Activated CD4-positive, alpha-beta T cell treated with anti-CD3 and anti-CD28 coated beads, Interleukin-2, amount 10 ng/mL, durations not matched to agents 24 days and 14 days (primary cell): ENCODE measurements at regions not wholly inside any gene's neighbourhood (a gene's known extent, or its start where the extent isn't known, plus 50 kb on each side); places are given as distances from the start of the nearest gene placed in this dataset.

ENCODE experiments used
- DNase-seq: peaks from one replicate; pipeline ENCODE4 v3.0.0; 2022
- H3K27ac Mint-ChIP-seq: one replicate; pipeline ENCODE4 v1.8.0; 2022; ENCODE audit warnings: mild to moderate bottlenecking, mixed read lengths
- H3K27me3 Mint-ChIP-seq: one replicate; pipeline ENCODE4 v1.8.0; 2022; ENCODE audit warnings: mixed read lengths
- H3K36me3 Mint-ChIP-seq: one replicate; pipeline ENCODE4 v1.8.0; 2022; ENCODE audit warnings: low read depth, mild to moderate bottlenecking, mixed read lengths
- H3K4me1 Mint-ChIP-seq: one replicate; pipeline ENCODE4 v1.8.0; 2021; ENCODE audit warnings: mixed read lengths
- H3K4me3 Mint-ChIP-seq: one replicate; pipeline ENCODE4 v1.8.0; 2022; ENCODE audit warnings: mild to moderate bottlenecking, moderate library complexity, mixed read lengths
- H3K9me3 Mint-ChIP-seq: one replicate; pipeline ENCODE4 v1.8.0; 2021; ENCODE audit warnings: mixed read lengths
- intact Hi-C: fragments of 100-400 bp; cut with micrococcal nuclease; formaldehyde crosslinking; loops from one replicate; pipeline ENCODE4 v1.15.1; 2023

DNA sequence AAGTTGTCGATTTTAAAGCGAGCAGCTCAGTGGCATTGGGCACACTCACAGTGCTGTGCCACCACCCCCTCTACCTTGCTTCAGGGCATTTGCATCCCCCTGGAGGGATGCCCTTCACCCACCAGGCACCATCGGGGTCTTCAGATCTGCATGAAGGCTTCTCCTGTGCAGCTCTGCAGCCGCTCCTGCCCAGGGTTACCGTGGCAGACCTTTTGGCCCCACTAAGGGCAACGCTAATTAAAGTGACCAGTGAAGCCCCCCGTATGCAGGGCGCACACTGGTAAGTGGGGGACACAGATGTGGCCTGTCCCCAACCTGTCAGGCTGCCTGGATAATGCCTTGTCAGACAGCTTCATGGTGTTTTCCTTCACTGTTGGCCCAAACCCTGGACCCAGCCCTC lies 1117.7 kb downstream of the BRD1 start:
- intact Hi-C loops: no loop called here
- Mint-ChIP-seq H3K9me3 (no peaks in the 10 kb centered on the region), H3K36me3 (no peaks in the 10 kb centered on the region), H3K27me3 (no peaks in the 10 kb centered on the region), H3K4me3 (no peak overlapping the region), H3K27ac (no peak overlapping the region), H3K4me1 (no peaks in the 10 kb centered on the region)
- no peak for DNase-seq

- H3K27ac Mint-ChIP-seq: no peak overlapping the region
- H3K36me3 Mint-ChIP-seq: no peaks in the 10 kb centered on the region
- H3K9me3 Mint-ChIP-seq: no peaks in the 10 kb centered on the region
- DNase-seq: no peak
- H3K4me1 Mint-ChIP-seq: no peaks in the 10 kb centered on the region
- intact Hi-C loops: no loop called here
- H3K4me3 Mint-ChIP-seq: no peak overlapping the region
- H3K27me3 Mint-ChIP-seq: no peaks in the 10 kb centered on the region
Measured at GRCh38 chr22:48709453-48709852, 1118.2 kb downstream of the BRD1 start.

DNA sequence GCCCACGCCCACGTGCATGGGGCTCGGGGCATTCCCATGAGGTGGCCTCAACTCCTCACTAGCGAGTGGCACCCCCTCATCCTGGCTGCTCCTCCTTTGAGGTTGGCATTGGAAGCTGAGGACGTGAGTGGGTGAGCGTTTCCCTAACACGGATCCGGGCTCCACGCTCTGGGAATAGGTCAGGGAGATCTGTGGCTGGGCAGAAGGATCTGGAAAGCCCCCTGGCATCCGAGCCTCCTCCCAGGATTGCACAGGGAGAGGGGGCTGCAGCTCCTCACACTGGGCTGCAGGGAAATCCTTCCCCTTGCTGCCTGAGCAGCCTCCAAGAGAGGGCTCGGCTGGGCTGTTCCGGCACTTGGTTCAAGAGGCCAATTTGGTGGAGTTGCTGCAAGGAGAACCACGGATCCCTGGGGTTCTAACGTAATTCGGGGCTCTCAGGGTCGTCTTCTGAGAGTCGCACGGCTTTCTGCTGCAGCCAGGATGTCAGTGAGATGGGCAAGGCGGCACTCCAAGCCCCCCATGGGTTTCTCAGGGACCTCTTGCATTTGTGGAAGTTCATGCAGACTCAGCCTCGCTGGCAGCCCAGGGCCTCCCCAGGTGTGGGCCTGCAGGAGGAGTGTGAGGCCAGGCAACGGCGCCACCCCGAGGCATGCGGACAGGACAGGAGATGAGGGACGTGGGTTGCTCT lies 1119.0 kb downstream of the BRD1 start:
- no peak overlapping the region for H3K4me3 Mint-ChIP-seq
- H3K4me1 Mint-ChIP-seq: no peaks in the 10 kb centered on the region
- no peaks in the 10 kb centered on the region for H3K36me3 Mint-ChIP-seq
- no peaks in the 10 kb centered on the region for H3K27me3 Mint-ChIP-seq
- H3K9me3 Mint-ChIP-seq: no peaks in the 10 kb centered on the region
- DNase-seq: no peak
- H3K27ac Mint-ChIP-seq: no peak overlapping the region
- intact Hi-C loops: no loop called here

- no peak for DNase-seq
- no peaks in the 10 kb centered on the region for H3K9me3 Mint-ChIP-seq
- H3K27me3 Mint-ChIP-seq: no peaks in the 10 kb centered on the region
- no peaks in the 10 kb centered on the region for H3K4me1 Mint-ChIP-seq
- no peaks in the 10 kb centered on the region for H3K36me3 Mint-ChIP-seq
- H3K27ac Mint-ChIP-seq: no peak overlapping the region
- intact Hi-C loops: no loop called here
- H3K4me3 Mint-ChIP-seq: no peak overlapping the region
Measured at GRCh38 chr22:48707763-48708557, 1119.7 kb downstream of the BRD1 start.

- no peak for DNase-seq
- no peaks in the 10 kb centered on the region for H3K4me1 Mint-ChIP-seq
- no peaks in the 10 kb centered on the region for H3K9me3 Mint-ChIP-seq
- no peaks in the 10 kb centered on the region for H3K36me3 Mint-ChIP-seq
- H3K27me3 Mint-ChIP-seq: no peaks in the 10 kb centered on the region
- intact Hi-C loops: no loop called here
- no peak overlapping the region for H3K27ac Mint-ChIP-seq
- H3K4me3 Mint-ChIP-seq: no peak overlapping the region
Measured at GRCh38 chr22:48706934-48707762, 1120.5 kb downstream of the BRD1 start.

DNA sequence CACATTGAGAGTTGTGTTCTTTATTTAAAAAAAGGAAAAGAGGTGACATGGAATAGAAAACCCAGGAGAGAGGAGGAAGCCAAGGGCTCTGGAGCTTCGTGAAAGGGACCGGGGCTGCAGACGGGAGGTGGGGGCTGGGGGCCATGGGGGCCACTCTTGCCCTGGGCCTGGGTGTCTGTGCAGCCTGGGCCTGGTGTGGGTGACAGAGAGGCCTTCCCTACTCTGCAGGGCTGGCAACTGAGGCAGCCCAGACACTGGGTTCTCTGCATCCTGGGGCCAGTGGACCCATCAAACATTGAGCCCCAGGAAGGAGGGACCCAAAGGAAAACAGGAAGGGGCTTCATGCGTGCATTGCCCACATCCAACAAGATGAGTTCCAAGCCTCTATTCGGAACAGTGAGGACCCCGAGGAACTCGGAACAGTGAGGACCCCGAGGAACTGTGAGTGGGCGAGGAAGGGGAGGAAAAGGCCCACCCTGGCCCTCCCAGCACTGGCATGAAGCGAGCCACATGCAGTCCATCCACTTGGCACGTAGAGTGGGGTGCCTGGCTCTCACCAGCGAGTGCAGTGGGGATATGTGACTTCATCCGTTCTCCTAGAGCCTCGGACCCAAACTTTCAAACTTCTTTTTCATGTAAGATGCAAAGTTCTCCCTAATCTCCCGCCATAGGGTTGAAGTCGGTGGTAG lies 1121.6 kb downstream of the BRD1 start:
- H3K9me3 Mint-ChIP-seq: no peaks in the 10 kb centered on the region
- no peak overlapping the region for H3K27ac Mint-ChIP-seq
- H3K36me3 Mint-ChIP-seq: no peaks in the 10 kb centered on the region
- H3K27me3 Mint-ChIP-seq: no peaks in the 10 kb centered on the region
- intact Hi-C loops: no loop called here
- no peak for DNase-seq
- no peaks in the 10 kb centered on the region for H3K4me1 Mint-ChIP-seq
- no peak overlapping the region for H3K4me3 Mint-ChIP-seq

GRCh38 chr22:48705159-48705916 lies 1122.3 kb downstream of the BRD1 start:
- intact Hi-C loops: no loop called here
- no peaks in the 10 kb centered on the region for H3K27me3 Mint-ChIP-seq
- no peak for DNase-seq
- no peaks in the 10 kb centered on the region for H3K36me3 Mint-ChIP-seq
- H3K4me1 Mint-ChIP-seq: no peaks in the 10 kb centered on the region
- no peak overlapping the region for H3K27ac Mint-ChIP-seq
- H3K4me3 Mint-ChIP-seq: no peak overlapping the region
- no peaks in the 10 kb centered on the region for H3K9me3 Mint-ChIP-seq

GRCh38 chr22:48704335-48704734 lies 1123.3 kb downstream of the BRD1 start:
- no peak overlapping the region for H3K27ac Mint-ChIP-seq
- no peaks in the 10 kb centered on the region for H3K9me3 Mint-ChIP-seq
- no peak overlapping the region for H3K4me3 Mint-ChIP-seq
- H3K36me3 Mint-ChIP-seq: no peaks in the 10 kb centered on the region
- no peaks in the 10 kb centered on the region for H3K4me1 Mint-ChIP-seq
- intact Hi-C loops: no loop called here
- no peaks in the 10 kb centered on the region for H3K27me3 Mint-ChIP-seq
- DNase-seq: no peak

DNA sequence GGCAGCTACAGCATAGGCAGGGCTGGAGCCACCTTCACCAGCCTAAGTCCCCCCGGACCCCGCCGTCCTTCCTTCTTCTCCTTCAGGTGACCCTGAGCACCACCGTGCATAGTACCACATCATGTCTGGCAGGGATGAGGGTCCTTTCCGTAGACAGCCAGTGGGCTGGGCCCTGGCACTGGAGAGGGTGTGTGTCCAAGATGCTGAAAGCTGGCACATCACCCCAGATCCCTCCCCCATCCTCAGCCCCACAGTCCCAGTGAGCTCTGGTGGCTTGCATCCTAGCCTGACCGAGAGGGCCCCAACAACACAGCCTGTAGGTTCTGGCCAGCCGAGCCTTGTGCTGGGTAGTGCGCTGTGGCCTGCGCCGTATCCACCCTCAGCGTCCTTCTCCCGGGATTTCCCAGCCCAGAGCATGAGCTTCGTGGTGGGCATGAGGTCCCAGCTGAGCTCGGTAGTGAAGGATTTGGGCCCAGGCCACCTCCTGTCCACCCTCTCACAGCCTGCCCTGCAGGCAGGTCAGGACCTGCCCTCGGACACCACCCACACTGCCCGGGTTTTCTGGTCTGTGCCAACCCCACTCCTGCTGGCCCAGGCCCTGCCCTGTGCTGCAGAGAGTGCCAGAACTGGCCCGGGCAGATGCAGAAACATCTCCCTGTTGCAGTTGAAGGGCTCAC lies 1124.3 kb downstream of the BRD1 start:
- Mint-ChIP-seq H3K27me3 (no peaks in the 10 kb centered on the region), H3K27ac (no peak overlapping the region), H3K4me1 (no peaks in the 10 kb centered on the region), H3K9me3 (no peaks in the 10 kb centered on the region), H3K4me3 (no peak overlapping the region), H3K36me3 (no peaks in the 10 kb centered on the region)
- no peak for DNase-seq
- intact Hi-C loops: no loop called here

DNA sequence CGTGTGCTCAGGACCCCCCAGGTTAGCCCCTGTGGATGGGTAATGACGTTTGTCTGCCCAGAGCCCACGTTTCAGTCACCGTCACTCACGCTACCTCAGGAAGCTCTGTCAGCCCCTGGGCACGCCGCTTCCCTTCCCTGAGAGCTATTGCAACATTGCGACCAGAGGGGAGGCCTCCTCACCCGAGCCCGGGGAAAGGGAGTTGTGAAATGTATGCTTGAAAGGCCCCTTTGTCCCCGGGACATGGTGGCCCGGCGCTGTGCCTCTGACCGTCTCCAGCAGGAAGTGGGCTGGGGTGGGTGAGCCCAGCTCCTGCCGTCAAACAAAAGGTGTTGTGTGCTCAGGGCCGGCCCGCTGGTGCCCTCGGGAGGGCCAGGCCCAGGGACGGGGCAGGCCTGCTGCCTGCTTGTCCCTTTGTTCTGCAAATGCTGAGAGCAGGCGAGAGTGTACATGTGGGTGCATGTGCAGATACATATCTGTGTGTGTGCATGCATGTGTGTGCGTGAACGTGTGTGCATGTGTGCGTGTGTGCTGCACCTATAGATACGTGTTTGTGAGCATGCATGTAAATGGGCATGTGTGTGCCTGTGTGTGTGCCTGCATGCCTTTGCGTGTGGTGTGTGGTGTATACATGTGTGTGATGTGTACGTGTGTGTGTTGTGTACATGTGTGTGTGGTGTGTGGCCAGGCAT lies 1125.0 kb downstream of the BRD1 start:
- intact Hi-C loops: no loop called here
- Mint-ChIP-seq H3K4me3 (no peak overlapping the region), H3K4me1 (no peaks in the 10 kb centered on the region), H3K27ac (no peak overlapping the region), H3K36me3 (no peaks in the 10 kb centered on the region), H3K9me3 (no peaks in the 10 kb centered on the region), H3K27me3 (no peaks in the 10 kb centered on the region)
- DNase-seq: no peak

- DNase-seq: no peak
- no peaks in the 10 kb centered on the region for H3K27me3 Mint-ChIP-seq
- no peaks in the 10 kb centered on the region for H3K36me3 Mint-ChIP-seq
- no peaks in the 10 kb centered on the region for H3K4me1 Mint-ChIP-seq
- intact Hi-C loops: no loop called here
- no peak overlapping the region for H3K4me3 Mint-ChIP-seq
- H3K27ac Mint-ChIP-seq: no peak overlapping the region
- H3K9me3 Mint-ChIP-seq: no peaks in the 10 kb centered on the region
Measured at GRCh38 chr22:48701296-48702030, 1126.2 kb downstream of the BRD1 start.
